Suprapubic skin (tissue), 4 donors: ENCODE measurements at regions not wholly inside any gene's neighbourhood (a gene's known extent, or its start where the extent isn't known, plus 50 kb on each side); places are given as distances from the start of the nearest gene placed in this dataset.

Source experiments
- DNase-seq, 2 donors: peaks; one replicate each; pipeline ENCODE4 v3.0.0-alpha.2; 2019; ENCODE audit warnings: low spot score in 2 of 2
- H3K27ac ChIP-seq: fragments of 200-600 bp; sonication (generic); one replicate; pipeline ENCODE4 v1.5.1; 2019
- H3K27me3 ChIP-seq: fragments of 200-600 bp; sonication (generic); one replicate; pipeline ENCODE4 v1.5.1; 2019
- H3K36me3 ChIP-seq: fragments of 200-600 bp; sonication (generic); one replicate; pipeline ENCODE4 v1.5.1; 2019
- H3K4me1 ChIP-seq: fragments of 200-600 bp; sonication (generic); one replicate; pipeline ENCODE4 v1.5.1; 2019
- H3K4me3 ChIP-seq: fragments of 200-600 bp; sonication (generic); one replicate; pipeline ENCODE4 v1.5.1; 2019; ENCODE audit warnings: mild to moderate bottlenecking
- H3K9me3 ChIP-seq: fragments of 200-600 bp; sonication (generic); one replicate; pipeline ENCODE4 v1.5.1; 2019
- EP300 ChIP-seq: sonication (generic); formaldehyde crosslinking; IDR thresholded peaks from one replicate; pipeline ENCODE4 v1.6.1; 2017; ENCODE audit warnings: antibody characterized with exemption
- POLR2A ChIP-seq, 2 donors: fragments of 450-650 bp; IDR thresholded peaks; one replicate each; pipeline ENCODE4 v1.6.1; 2017; ENCODE audit warnings: antibody characterized with exemption in 2 of 2, mild to moderate bottlenecking in 2 of 2, moderate library complexity in 2 of 2
- POLR2AphosphoS5 ChIP-seq, 3 donors: sonication (generic); formaldehyde crosslinking; IDR thresholded peaks; one replicate each; pipeline ENCODE4 v1.6.1; 2017; ENCODE audit warnings: antibody characterized with exemption in 3 of 3
- WGBS: methylation state at CpG from one replicate; pipeline ENCODE4 v1.1.5; 2018; 5-methylcytosine and 5-hydroxymethylcytosine counted together
- TF ChIP-seq, protein P1 (sequence below), 2 donors: fragments of 200-600 bp in 1 of 2; fragments of 450-650 bp in 1 of 2; sonication (generic) in 1 of 2; IDR thresholded peaks; one replicate each; pipeline ENCODE4 v1.5.1; 2016 to 2019; ENCODE audit warnings: antibody characterized with exemption in 2 of 2, mild to moderate bottlenecking in 1 of 2, moderate library complexity in 1 of 2

DNA sequence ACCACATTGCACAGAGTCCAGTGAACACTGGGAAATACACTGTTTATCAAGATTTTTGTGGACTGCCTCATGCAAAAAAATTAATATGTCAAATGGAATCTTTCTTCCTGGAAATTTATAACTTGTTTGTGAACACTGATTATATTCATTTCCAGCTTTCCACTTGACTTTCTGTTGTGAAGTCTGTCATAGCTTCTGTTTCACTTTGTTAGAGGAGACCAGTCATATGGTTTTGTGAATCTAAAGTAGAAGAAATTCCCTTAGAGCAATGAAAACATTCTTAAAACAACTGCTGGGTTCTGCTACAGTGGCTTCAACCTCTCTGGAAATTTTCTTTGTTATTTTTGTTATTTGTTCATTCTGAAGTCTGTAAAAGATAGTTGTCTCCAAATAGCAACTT is 349.5 kb upstream of the NFE2L3 start:
- no peak overlapping the region for H3K27ac ChIP-seq

GRCh38 chr7:25803117-25803887 is 348.7 kb upstream of the NFE2L3 start:
- peak overlapping the region; percentile 63 for H3K27ac ChIP-seq
- no peak for DNase-seq
- peaks cover 21% of the 10 kb centered on the region for H3K4me1 ChIP-seq
- no peaks in the 10 kb centered on the region for H3K9me3 ChIP-seq
- 65% methylated on average over 11 of the region's 11 CpGs for WGBS
- TF ChIP-seq POLR2A (IDR thresholded peaks at IDR 0.05) (no peak), EP300 (no peak), POLR2AphosphoS5 (IDR thresholded peaks at IDR 0.05) (no peak)
- no peaks in the 10 kb centered on the region for H3K36me3 ChIP-seq
- H3K27me3 ChIP-seq = no peaks in the 10 kb centered on the region
- H3K4me3 ChIP-seq = no peak overlapping the region

More for the DNA sequence above, 349.5 kb upstream of the NFE2L3 start:
- H3K9me3 ChIP-seq = no peaks in the 10 kb centered on the region
- TF ChIP-seq, protein P1, sequence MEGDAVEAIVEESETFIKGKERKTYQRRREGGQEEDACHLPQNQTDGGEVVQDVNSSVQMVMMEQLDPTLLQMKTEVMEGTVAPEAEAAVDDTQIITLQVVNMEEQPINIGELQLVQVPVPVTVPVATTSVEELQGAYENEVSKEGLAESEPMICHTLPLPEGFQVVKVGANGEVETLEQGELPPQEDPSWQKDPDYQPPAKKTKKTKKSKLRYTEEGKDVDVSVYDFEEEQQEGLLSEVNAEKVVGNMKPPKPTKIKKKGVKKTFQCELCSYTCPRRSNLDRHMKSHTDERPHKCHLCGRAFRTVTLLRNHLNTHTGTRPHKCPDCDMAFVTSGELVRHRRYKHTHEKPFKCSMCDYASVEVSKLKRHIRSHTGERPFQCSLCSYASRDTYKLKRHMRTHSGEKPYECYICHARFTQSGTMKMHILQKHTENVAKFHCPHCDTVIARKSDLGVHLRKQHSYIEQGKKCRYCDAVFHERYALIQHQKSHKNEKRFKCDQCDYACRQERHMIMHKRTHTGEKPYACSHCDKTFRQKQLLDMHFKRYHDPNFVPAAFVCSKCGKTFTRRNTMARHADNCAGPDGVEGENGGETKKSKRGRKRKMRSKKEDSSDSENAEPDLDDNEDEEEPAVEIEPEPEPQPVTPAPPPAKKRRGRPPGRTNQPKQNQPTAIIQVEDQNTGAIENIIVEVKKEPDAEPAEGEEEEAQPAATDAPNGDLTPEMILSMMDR (IDR thresholded peaks at IDR 0.05) = no peak
- TF ChIP-seq POLR2A (IDR thresholded peaks at IDR 0.05) (no peak), EP300 (no peak), POLR2AphosphoS5 (IDR thresholded peaks at IDR 0.05) (no peak)
- H3K4me1 ChIP-seq = peaks cover 21% of the 10 kb centered on the region
- H3K36me3 ChIP-seq = no peaks in the 10 kb centered on the region
- no peak overlapping the region for H3K4me3 ChIP-seq
- H3K27me3 ChIP-seq = no peaks in the 10 kb centered on the region
- DNase-seq = no peak

- Histone ChIP-seq H3K27me3 (no peaks in the 10 kb centered on the region), H3K9me3 (no peaks in the 10 kb centered on the region), H3K4me3 (no peak overlapping the region), H3K36me3 (no peaks in the 10 kb centered on the region), H3K4me1 (peaks cover 21% of the 10 kb centered on the region), H3K27ac (peak overlapping the region; percentile 63)
- DNase-seq = no peak
- 53% methylated on average over 4 of the region's 4 CpGs for WGBS
- TF ChIP-seq, protein P1 (IDR thresholded peaks at IDR 0.05) = no peak
- TF ChIP-seq POLR2A (IDR thresholded peaks at IDR 0.05) = no peak
- TF ChIP-seq EP300 = no peak
- TF ChIP-seq POLR2AphosphoS5 (IDR thresholded peaks at IDR 0.05) = no peak
Measured at GRCh38 chr7:25804154-25804553, 347.8 kb upstream of the NFE2L3 start.

DNA sequence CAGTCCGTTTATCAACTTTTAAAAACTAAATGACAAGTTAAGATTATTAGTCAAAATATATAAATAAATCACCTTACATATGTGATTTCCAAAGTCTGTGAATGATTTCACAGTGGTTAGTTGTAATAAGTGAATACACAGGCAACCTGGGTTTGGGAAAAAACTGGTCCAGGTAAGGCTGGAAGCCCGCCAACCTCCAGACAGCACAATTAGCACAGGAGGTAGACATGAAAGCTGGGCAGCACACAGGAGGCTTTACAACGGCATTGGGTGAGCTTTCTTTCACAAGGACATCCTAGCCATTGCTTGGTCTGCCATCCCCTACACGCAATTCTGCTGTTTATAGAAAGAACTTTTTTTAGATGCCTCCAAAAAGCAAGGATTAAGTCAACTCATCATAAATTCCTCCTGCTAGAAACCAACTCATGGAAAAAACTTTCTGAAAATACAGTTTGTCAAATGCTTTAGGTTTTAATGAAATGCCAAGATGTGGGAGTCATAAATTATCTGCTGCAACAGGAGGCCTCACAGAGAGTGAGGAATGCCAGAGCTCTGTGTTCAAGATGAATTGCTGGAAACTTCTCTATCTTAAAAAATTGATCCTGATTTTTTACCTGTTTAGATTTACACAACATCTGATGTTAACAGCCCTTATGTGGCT is 346.8 kb upstream of the NFE2L3 start:
- no peaks in the 10 kb centered on the region for H3K36me3 ChIP-seq
- no peak for DNase-seq
- TF ChIP-seq POLR2A (IDR thresholded peaks at IDR 0.05) = no peak
- TF ChIP-seq, protein P1 (IDR thresholded peaks at IDR 0.05) = no peak
- TF ChIP-seq EP300 = no peak
- no peak for TF ChIP-seq POLR2AphosphoS5 (IDR thresholded peaks at IDR 0.05)
- WGBS = 49% methylated on average over 4 of the region's 4 CpGs
- no peaks in the 10 kb centered on the region for H3K9me3 ChIP-seq
- no peak overlapping the region for H3K27ac ChIP-seq
- H3K4me1 ChIP-seq = peaks cover 21% of the 10 kb centered on the region
- no peak overlapping the region for H3K4me3 ChIP-seq
- H3K27me3 ChIP-seq = no peaks in the 10 kb centered on the region

DNA sequence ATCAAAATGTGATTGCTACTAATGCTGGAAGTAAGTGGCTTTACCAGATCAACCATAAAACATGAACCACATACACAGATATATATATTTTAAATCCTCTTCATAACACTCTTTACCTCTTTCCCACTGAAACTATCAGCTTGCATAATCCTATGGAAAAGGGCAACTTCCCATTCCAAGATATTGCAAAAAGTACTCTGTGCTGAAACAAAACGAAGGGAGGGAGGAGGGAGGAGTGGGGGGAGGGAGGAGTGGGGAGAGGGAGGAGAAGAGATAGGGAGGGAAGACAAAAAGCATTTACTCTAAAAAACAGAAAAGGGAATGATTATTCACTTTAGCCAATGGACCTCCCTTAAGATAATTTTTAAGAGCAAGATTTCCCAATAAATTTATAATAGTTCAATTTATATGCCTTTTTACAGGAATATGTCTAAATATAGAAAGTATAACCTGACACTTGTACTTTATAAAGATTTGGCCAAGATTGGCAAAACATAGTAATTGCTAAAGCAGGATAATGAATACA is 344.8 kb upstream of the NFE2L3 start:
- no peak for DNase-seq
- TF ChIP-seq POLR2A (IDR thresholded peaks at IDR 0.05) = no peak
- TF ChIP-seq POLR2AphosphoS5 (IDR thresholded peaks at IDR 0.05) = no peak
- no peak for TF ChIP-seq EP300
- Histone ChIP-seq H3K27me3 (no peaks in the 10 kb centered on the region), H3K4me3 (no peak overlapping the region), H3K27ac (no peak overlapping the region), H3K36me3 (no peaks in the 10 kb centered on the region), H3K9me3 (no peaks in the 10 kb centered on the region), H3K4me1 (peaks cover 21% of the 10 kb centered on the region)
- 23% methylated on average over 1 of the region's 1 CpG for WGBS

DNA sequence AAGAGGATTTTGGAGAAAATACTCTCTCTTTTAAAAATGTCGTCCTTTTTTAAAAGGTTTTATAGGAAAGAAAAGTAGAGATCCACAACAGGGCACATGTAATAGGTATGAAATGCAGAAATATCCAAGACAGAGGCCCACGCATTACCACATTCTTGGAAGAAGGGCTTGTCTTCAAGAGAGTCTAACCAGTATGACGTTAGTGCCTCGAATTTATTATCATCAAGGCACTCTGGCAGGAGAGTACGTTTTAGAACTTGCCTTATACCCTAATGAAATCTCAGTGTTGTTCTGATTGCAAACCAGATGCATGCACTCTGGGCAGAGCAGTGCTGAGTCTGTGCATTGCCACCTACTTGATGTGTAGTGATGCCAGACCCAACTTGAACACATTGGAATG is 342.6 kb upstream of the NFE2L3 start:
- TF ChIP-seq POLR2AphosphoS5 (IDR thresholded peaks at IDR 0.05) (no peak), EP300 (no peak), POLR2A (IDR thresholded peaks at IDR 0.05) (no peak)
- TF ChIP-seq, protein P1 (IDR thresholded peaks at IDR 0.05) = no peak
- DNase-seq = no peak
- no peak overlapping the region for H3K27ac ChIP-seq
- WGBS = 77% methylated on average over 5 of the region's 5 CpGs
- H3K36me3 ChIP-seq = no peaks in the 10 kb centered on the region
- no peak overlapping the region for H3K4me3 ChIP-seq
- H3K27me3 ChIP-seq = no peaks in the 10 kb centered on the region
- H3K4me1 ChIP-seq = peaks cover 5% of the 10 kb centered on the region
- H3K9me3 ChIP-seq = no peaks in the 10 kb centered on the region
